Lower leg skin (tissue), 3 donors: ENCODE measurements at regions not wholly inside any gene's neighbourhood (a gene's known extent, or its start where the extent isn't known, plus 50 kb on each side); places are given as distances from the start of the nearest gene placed in this dataset.

Source experiments
- CTCF ChIP-seq, 3 donors: fragments of 450-650 bp; IDR thresholded peaks; one replicate each; pipeline ENCODE4 v1.5.1; 2016; ENCODE audit warnings: antibody characterized with exemption in 3 of 3, mild to moderate bottlenecking in 3 of 3, moderate library complexity in 2 of 3
- POLR2A ChIP-seq, 2 donors: fragments of 450-650 bp; IDR thresholded peaks; one replicate each; pipeline ENCODE4 v1.6.1; 2016 to 2017; ENCODE audit warnings: antibody characterized with exemption in 2 of 2, mild to moderate bottlenecking in 1 of 2, moderate library complexity in 1 of 2

- no peak for TF ChIP-seq CTCF (IDR thresholded peaks at IDR 0.05)
- TF ChIP-seq POLR2A (IDR thresholded peaks at IDR 0.05): no peak
These were observed 252.3 kb downstream of the GATA3 start for GRCh38 chr10:8306685-8307364.
